K562 (cell line): ENCODE measurements at regions not wholly inside any gene's neighbourhood (a gene's known extent, or its start where the extent isn't known, plus 50 kb on each side); places are given as distances from the start of the nearest gene placed in this dataset.

ENCODE experiments used
- ATAC-seq: fragments of 200-7000 bp; cut with Tn5 transposase; 3 replicates; pipeline ENCODE4 v1.9.1; 2020; ENCODE audit warnings: moderate library complexity
- BruUV-seq: library from RNA; stranded (reverse); fragments of 400-500 nt; replicated peaks from 2 replicates; lab custom pipeline; 2021; lab: Mats Ljungman, UMichigan
- CTCF ChIA-PET: fragments of 300-600 bp; formaldehyde crosslinking; extraction: SDS; loops from one replicate; lab custom pipeline; 2021; ENCODE audit warnings: low intra/inter-chr PET ratio; lab: Yijun Ruan, JAX
- POLR2A ChIA-PET: fragments of 300-600, 350-650 bp; sonication (Branson Sonifier 250); formaldehyde crosslinking; extraction: SDS; loops from one replicate; lab custom pipeline; 2021; ENCODE audit warnings: antibody characterized with exemption, inconsistent platforms; lab: Yijun Ruan, JAX
- DNase-seq, 4 experiments: peaks; one replicate each; pipeline versions ENCODE4 v3.0.0 to v3.0.0-alpha.2; 2011 to 2018; ENCODE audit warnings: low spot score in 3 of 4, mixed read lengths in 3 of 4; ENCODE audit errors: extremely low read depth in 1 of 4
- FAIRE-seq: peaks from 2 replicates; lab custom pipeline; 2011; peaks lifted over from hg19 to GRCh38; lab: Jason Lieb, UNC
- H2AFZ ChIP-seq: 2 replicates; pipeline ENCODE4 v1.6.0; 2011; ENCODE audit warnings: low read depth, low read length, control low read depth, inconsistent platforms
- H3K27ac ChIP-seq: fragments of 200-600 bp; 3 replicates; pipeline ENCODE4 v1.8.0; 2011; ENCODE audit warnings: low read depth, mild to moderate bottlenecking, control low read depth, inconsistent platforms, low read length, moderate library complexity, mixed read lengths; ENCODE audit errors: extremely low read depth
- H3K27me3 ChIP-seq, 2 experiments: fragments of 300-600 bp in 1 of 2; 2 replicates in 1 of 2; 3 replicates in 1 of 2; pipeline versions ENCODE4 v1.6.0 to v1.8.0; 2011; ENCODE audit warnings: inconsistent platforms in 2 of 2, low read length in 2 of 2, mild to moderate bottlenecking in 1 of 2, mixed read lengths in 1 of 2, moderate library complexity in 1 of 2; ENCODE audit not compliant: control insufficient read depth in 2 of 2, insufficient read depth in 2 of 2
- H3K36me3 ChIP-seq: fragments of 300-600 bp; 3 replicates; pipeline ENCODE4 v1.8.0; 2011; ENCODE audit warnings: mild to moderate bottlenecking, low read length, inconsistent platforms; ENCODE audit not compliant: control insufficient read depth, insufficient read depth
- H3K4me1 ChIP-seq, 2 experiments: fragments of 200-600 bp in 1 of 2; replicated peaks in 1 of 2; 2 replicates in 1 of 2; 3 replicates in 1 of 2; pipeline versions ENCODE4 v1.5.1 to v1.8.0; 2011; ENCODE audit warnings: inconsistent platforms in 2 of 2, low read length in 2 of 2, mild to moderate bottlenecking in 1 of 2, mixed read lengths in 1 of 2, moderate library complexity in 1 of 2; ENCODE audit not compliant: control insufficient read depth in 2 of 2, insufficient read depth in 2 of 2
- H3K4me2 ChIP-seq: 2 replicates; pipeline ENCODE4 v1.6.1; 2011; ENCODE audit warnings: low read length, control low read depth, inconsistent platforms, mixed read lengths; ENCODE audit not compliant: insufficient read depth
- H3K4me3 ChIP-seq: fragments of 200-600 bp; sonication (generic), shearing (Covaris generic); 2 replicates; pipeline ENCODE4 v1.5.1; 2016; ENCODE audit warnings: control low read depth, inconsistent platforms
- H3K79me2 ChIP-seq: fragments of 200-600 bp; 3 replicates; pipeline ENCODE4 v1.8.0; 2011; ENCODE audit warnings: low read length, inconsistent platforms; ENCODE audit not compliant: control insufficient read depth, insufficient read depth
- H3K9ac ChIP-seq, 2 experiments: 2 replicates each; pipeline versions ENCODE4 v1.6.0 to v1.6.1; 2011; ENCODE audit warnings: low read depth in 2 of 2, low read length in 2 of 2, control low read depth in 1 of 2, inconsistent platforms in 1 of 2, mild to moderate bottlenecking in 1 of 2, mixed read lengths in 1 of 2; ENCODE audit not compliant: insufficient read depth in 1 of 2
- H3K9me1 ChIP-seq: one replicate; pipeline ENCODE4 v1.6.0; 2011; ENCODE audit warnings: inconsistent platforms, mild to moderate bottlenecking, low read length, moderate library complexity; ENCODE audit not compliant: control insufficient read depth, insufficient read depth
- H3K9me3 ChIP-seq: replicated peaks from 2 replicates; pipeline ENCODE4 v1.5.1; 2011; ENCODE audit warnings: low read depth, low read length, inconsistent platforms; ENCODE audit not compliant: control insufficient read depth, insufficient read depth
- H4K20me1 ChIP-seq: replicated peaks from 2 replicates; pipeline ENCODE4 v1.6.1; 2011; ENCODE audit warnings: low read length, inconsistent platforms, mixed read lengths; ENCODE audit not compliant: control insufficient read depth, insufficient read depth
- HCFC1 ChIP-seq: IDR thresholded peaks from 2 replicates; pipeline ENCODE4 v1.6.1; 2012; ENCODE audit warnings: low read depth, low read length, improper control_type of control experiment
- KAT2B ChIP-seq: IDR thresholded peaks from one replicate; pipeline ENCODE4 v1.6.1; 2012; ENCODE audit warnings: low read depth, mild to moderate bottlenecking, control low read depth, inconsistent platforms, low read length, moderate library complexity
- NFE2 ChIP-seq: IDR thresholded peaks from 2 replicates; pipeline ENCODE4 v1.6.1; 2014; ENCODE audit warnings: antibody characterized with exemption, low read depth
- PHF8 ChIP-seq: fragments of 200-600 bp; sonication (generic); IDR thresholded peaks from 2 replicates; pipeline ENCODE4 v1.6.1; 2012; ENCODE audit warnings: mixed run types, mild to moderate bottlenecking, inconsistent platforms, low read length, moderate library complexity, borderline replicate concordance
- PKNOX1 ChIP-seq: fragments of 450-650 bp; IDR thresholded peaks from 2 replicates; pipeline ENCODE4 v1.6.1; 2016
- RFX1 ChIP-seq: fragments of 450-650 bp; IDR thresholded peaks from 2 replicates; pipeline ENCODE4 v1.6.1; 2016; ENCODE audit warnings: mild to moderate bottlenecking, moderate library complexity
- RFX7 ChIP-seq: fragments of 250-450 bp; sonication (Bioruptor Pico); IDR thresholded peaks from 2 replicates; pipeline ENCODE4 v1.5.1; 2021; ENCODE audit warnings: mild to moderate bottlenecking
- ZNF143 ChIP-seq: sonication (generic); formaldehyde crosslinking; IDR thresholded peaks from 2 replicates; pipeline ENCODE4 v1.9.0; 2022; ENCODE audit warnings: mild to moderate bottlenecking, missing genetic modification reagents
- ZZZ3 ChIP-seq: fragments of 450-650 bp; IDR thresholded peaks from 2 replicates; pipeline ENCODE4 v1.6.1; 2016; ENCODE audit warnings: antibody characterized with exemption, mild to moderate bottlenecking, moderate library complexity
- WGBS: fragments of 100-300 bp; shearing (Covaris generic); methylation state at CpG from one replicate; pipeline ENCODE4 v1.1.6; 2016; ENCODE audit warnings: low coverage, mixed read lengths; ENCODE audit not compliant: insufficient coverage; ENCODE audit errors: missing lambda C conversion rate; 5-methylcytosine and 5-hydroxymethylcytosine counted together
- in situ Hi-C: fragments of 300-500 bp; cut with MboI; formaldehyde crosslinking; loops from 4 replicates; pipeline ENCODE4 v1.15.0; 2018; ENCODE audit warnings: inconsistent platforms, mixed read lengths
- intact Hi-C: fragments of 100-400 bp; cut with micrococcal nuclease; formaldehyde crosslinking; loops from 2 replicates; pipeline ENCODE4 v1.14.2; 2022

GRCh38 chr4:27917381-27917780, 1056.7 kb downstream of the STIM2 start:
- Histone ChIP-seq H3K36me3 (no peaks in the 10 kb centered on the region), H3K9me1 (no peaks in the 10 kb centered on the region), H3K27ac (no peak overlapping the region), H3K9ac (no peak overlapping the region), H3K9me3 (no peaks in the 10 kb centered on the region), H2AFZ (no peak overlapping the region), H3K27me3 (no peaks in the 10 kb centered on the region), H3K79me2 (no peaks in the 10 kb centered on the region), H3K4me1 (no peaks in the 10 kb centered on the region), H4K20me1 (no peaks in the 10 kb centered on the region), H3K4me2 (no peak overlapping the region), H3K4me3 (no peak overlapping the region)
- no peak for DNase-seq
- no peak for ATAC-seq
- FAIRE-seq: no peak
- TF ChIP-seq KAT2B: no peak
- no peak for TF ChIP-seq RFX7 (CRISPR knock-in tag)
- TF ChIP-seq RFX1: no peak
- TF ChIP-seq NFE2: no peak
- no peak for TF ChIP-seq PKNOX1
- no peak for TF ChIP-seq ZNF143 (CRISPR knock-in tag)
- TF ChIP-seq HCFC1: no peak
- TF ChIP-seq ZZZ3: no peak
- TF ChIP-seq PHF8: no peak
- intact Hi-C loops: no loop called here
- ChIA-PET CTCF (no interaction called here), POLR2A (no interaction called here)
- WGBS: 0% methylated on average over 2 of the region's 2 CpGs
- no TSS peak for BruUV-seq
- in situ Hi-C loops: no loop called here
